Fibroblast of skin of right quadriceps (primary cell): ENCODE measurements at regions not wholly inside any gene's neighbourhood (a gene's known extent, or its start where the extent isn't known, plus 50 kb on each side); places are given as distances from the start of the nearest gene placed in this dataset.
"Not testable (repeated sequence)": the region's sequence is repeated elsewhere in the genome, so short reads cannot be mapped to it uniquely, and the experiment has no call there.

Experiments used
- DNase-seq: peaks from one replicate; pipeline ENCODE4 v3.0.0-alpha.2; 2013

GRCh38 chr16:21422824-21423223 is 144.7 kb upstream of the CRYM start:
- DNase-seq, result not testable (repeated sequence)

GRCh38 chr16:21404699-21405098 is 126.6 kb upstream of the CRYM start:
- not testable (repeated sequence) for DNase-seq

- DNase-seq, result not testable (repeated sequence)
Measured at GRCh38 chr16:21397866-21398265, 119.8 kb upstream of the CRYM start.

- not testable (repeated sequence) for DNase-seq
Measured at GRCh38 chr16:21396545-21396944, 118.5 kb upstream of the CRYM start.

- not testable (repeated sequence) for DNase-seq
Measured at GRCh38 chr16:21390634-21391033, 112.5 kb upstream of the CRYM start.

GRCh38 chr16:21389860-21390259 is 111.8 kb upstream of the CRYM start:
- not testable (repeated sequence) for DNase-seq

- not testable (repeated sequence) for DNase-seq
Measured at GRCh38 chr16:21387757-21388156, 109.7 kb upstream of the CRYM start.

GRCh38 chr16:21386201-21386915 is 108.3 kb upstream of the CRYM start:
- DNase-seq, result not testable (repeated sequence)

- DNase-seq, result not testable (repeated sequence)
Measured at GRCh38 chr16:21383682-21384081, 105.6 kb upstream of the CRYM start.

GRCh38 chr16:21379645-21380044 is 101.6 kb upstream of the CRYM start:
- DNase-seq, result not testable (repeated sequence)

GRCh38 chr16:21376196-21376899 is 98.3 kb upstream of the CRYM start:
- not testable (repeated sequence) for DNase-seq

GRCh38 chr16:21375334-21375733 is 97.2 kb upstream of the CRYM start:
- DNase-seq, result peak; percentile 46

- DNase-seq, result not testable (repeated sequence)
Measured at GRCh38 chr16:21373454-21373853, 95.4 kb upstream of the CRYM start.

- DNase-seq, result not testable (repeated sequence)
Measured at GRCh38 chr16:21372862-21373261, 94.8 kb upstream of the CRYM start.

GRCh38 chr16:21372162-21372835 is 94.2 kb upstream of the CRYM start:
- not testable (repeated sequence) for DNase-seq

- peak; percentile 35 for DNase-seq
Measured at GRCh38 chr16:21370791-21371190, 92.7 kb upstream of the CRYM start.

GRCh38 chr16:21368973-21369942 is 91.2 kb upstream of the CRYM start:
- DNase-seq, result not testable (repeated sequence)

- not testable (repeated sequence) for DNase-seq
Measured at GRCh38 chr16:21367733-21368421, 89.8 kb upstream of the CRYM start.

GRCh38 chr16:21366998-21367397 is 88.9 kb upstream of the CRYM start:
- DNase-seq, result not testable (repeated sequence)

- DNase-seq, result not testable (repeated sequence)
Measured at GRCh38 chr16:21365541-21365940, 87.5 kb upstream of the CRYM start.

- DNase-seq, result peak; percentile 64
Measured at GRCh38 chr16:21363550-21364223, 85.6 kb upstream of the CRYM start.
